Neural cell (in vitro differentiated cells): ENCODE measurements at regions not wholly inside any gene's neighbourhood (a gene's known extent, or its start where the extent isn't known, plus 50 kb on each side); places are given as distances from the start of the nearest gene placed in this dataset.

ENCODE experiments used
- H2AFZ ChIP-seq: fragments of 200-600, 300-800 bp; sonication (generic), shearing (Covaris generic); 2 replicates; pipeline ENCODE4 v1.6.0; 2014; ENCODE audit warnings: low read depth, mild to moderate bottlenecking, antibody characterized with exemption, low read length, moderate library complexity
- H3F3A ChIP-seq: fragments of 200-600 bp; shearing (Covaris generic); 2 replicates; pipeline ENCODE4 v1.6.1; 2016; ENCODE audit warnings: mild to moderate bottlenecking, moderate library complexity, mixed read lengths, antibody characterized with exemption, low read length; ENCODE audit not compliant: insufficient read depth, poor library complexity, severe bottlenecking
- H3K27ac ChIP-seq: fragments of 200-600, 300-800 bp; sonication (generic), shearing (Covaris generic); 2 replicates; pipeline ENCODE4 v1.5.1; 2014; ENCODE audit warnings: mild to moderate bottlenecking, low read length, moderate library complexity
- H3K27me3 ChIP-seq: fragments of 300-800, 200-600 bp; sonication (generic), shearing (Covaris generic); 2 replicates; pipeline ENCODE4 v1.6.0; 2014; ENCODE audit warnings: mild to moderate bottlenecking, low read depth, low read length, moderate library complexity; ENCODE audit not compliant: insufficient read depth
- H3K36me3 ChIP-seq: fragments of 300-800, 200-600 bp; sonication (generic), shearing (Covaris generic); 2 replicates; pipeline ENCODE4 v1.5.1; 2014; ENCODE audit warnings: mild to moderate bottlenecking, antibody characterized with exemption, low read length, moderate library complexity; ENCODE audit not compliant: insufficient read depth
- H3K4me2 ChIP-seq: fragments of 300-800, 200-600 bp; sonication (generic), shearing (Covaris generic); 2 replicates; pipeline ENCODE4 v1.6.0; 2014; ENCODE audit warnings: mild to moderate bottlenecking, low read length
- H3K4me3 ChIP-seq: fragments of 300-800, 200-600 bp; sonication (generic), shearing (Covaris generic); 2 replicates; pipeline ENCODE4 v1.5.1; 2014; ENCODE audit warnings: mild to moderate bottlenecking, low read length, moderate library complexity
- H3K79me2 ChIP-seq: fragments of 200-600 bp; shearing (Covaris generic); replicated peaks from 2 replicates; pipeline ENCODE4 v1.6.0; 2014; ENCODE audit warnings: mild to moderate bottlenecking, low read length, moderate library complexity; ENCODE audit not compliant: insufficient read depth
- H3K9ac ChIP-seq: fragments of 300-800, 200-600 bp; sonication (generic), shearing (Covaris generic); 2 replicates; pipeline ENCODE4 v1.6.1; 2016; ENCODE audit warnings: mild to moderate bottlenecking, low read length, mixed read lengths
- H3K9me2 ChIP-seq: fragments of 200-600 bp; shearing (Covaris generic); 2 replicates; pipeline ENCODE4 v1.6.1; 2016; ENCODE audit warnings: mild to moderate bottlenecking, low read length, mixed read lengths; ENCODE audit not compliant: insufficient read depth
- H3K9me3 ChIP-seq: fragments of 200-600, 300-800 bp; sonication (generic), shearing (Covaris generic); 2 replicates; pipeline ENCODE4 v1.6.1; 2016; ENCODE audit warnings: mild to moderate bottlenecking, mixed run types, low read length, moderate library complexity, mixed read lengths
- H4K20me1 ChIP-seq: fragments of 200-600 bp; shearing (Covaris generic); 2 replicates; pipeline ENCODE4 v1.6.1; 2016; ENCODE audit warnings: mild to moderate bottlenecking, mixed run types; ENCODE audit not compliant: insufficient read depth
- EP300 ChIP-seq: fragments of 450-650 bp; conservative IDR thresholded peaks from 2 replicates; pipeline ENCODE4 v1.6.1; 2014; ENCODE audit warnings: antibody characterized with exemption, mild to moderate bottlenecking, moderate library complexity; ENCODE audit not compliant: poor library complexity, severe bottlenecking
- EZH2 ChIP-seq: fragments of 200-600, 300-800 bp; shearing (Covaris generic), sonication (generic); IDR thresholded peaks from 2 replicates; pipeline ENCODE4 v1.6.1; 2014; ENCODE audit warnings: antibody characterized with exemption, low read length, borderline replicate concordance, mild to moderate bottlenecking; ENCODE audit not compliant: insufficient read depth, poor library complexity, severe bottlenecking
- MXI1 ChIP-seq: fragments of 450-650 bp; conservative IDR thresholded peaks from 2 replicates; pipeline ENCODE4 v1.6.1; 2014; ENCODE audit warnings: antibody characterized with exemption, mild to moderate bottlenecking; ENCODE audit not compliant: poor library complexity, severe bottlenecking
- POLR2AphosphoS5 ChIP-seq: IDR thresholded peaks from 2 replicates; pipeline ENCODE4 v1.6.1; 2012
- RAD21 ChIP-seq: fragments of 450-650 bp; conservative IDR thresholded peaks from 2 replicates; pipeline ENCODE4 v1.6.1; 2014; ENCODE audit warnings: antibody characterized with exemption, mild to moderate bottlenecking, moderate library complexity
- SMC3 ChIP-seq: fragments of 450-650 bp; conservative IDR thresholded peaks from 2 replicates; pipeline ENCODE4 v1.6.1; 2014; ENCODE audit warnings: antibody characterized with exemption, mild to moderate bottlenecking, moderate library complexity; ENCODE audit not compliant: poor library complexity
- TAF1 ChIP-seq: IDR thresholded peaks from 2 replicates; pipeline ENCODE4 v1.6.1; 2012; ENCODE audit warnings: low read depth
- TF ChIP-seq, protein P1 (sequence below): IDR thresholded peaks from 2 replicates; pipeline ENCODE4 v1.6.1; 2012; ENCODE audit warnings: borderline replicate concordance
- TF ChIP-seq, protein P2 (sequence below): fragments of 450-650 bp; IDR thresholded peaks from 2 replicates; pipeline ENCODE4 v1.5.1; 2014; ENCODE audit warnings: antibody characterized with exemption, mild to moderate bottlenecking, moderate library complexity; ENCODE audit not compliant: poor library complexity, severe bottlenecking

DNA sequence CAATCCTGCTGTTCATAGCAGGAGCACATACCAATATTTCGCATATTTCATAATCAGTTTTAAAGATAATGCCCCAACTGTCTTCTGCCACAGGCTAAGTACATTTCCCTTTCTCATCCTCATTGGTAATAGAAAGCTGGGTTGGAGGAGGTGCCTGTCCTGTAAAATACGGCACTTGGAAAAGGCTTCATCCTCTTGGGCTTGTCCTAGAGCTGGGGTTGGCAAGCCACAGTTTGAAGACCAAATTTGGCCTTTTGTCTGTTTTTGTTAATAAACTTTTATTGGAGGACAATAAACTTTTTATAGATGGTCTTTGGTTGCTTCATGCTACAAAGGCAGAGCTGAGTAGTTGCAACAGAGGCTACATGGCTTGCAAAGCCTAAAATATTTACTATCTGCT lies 997.8 kb upstream of the CDH18 start:
- Histone ChIP-seq H3F3A (no peaks in the 10 kb centered on the region), H2AFZ (no peak overlapping the region), H3K27ac (no peak overlapping the region), H3K4me2 (no peak overlapping the region), H3K36me3 (no peaks in the 10 kb centered on the region), H3K27me3 (no peaks in the 10 kb centered on the region), H3K9me2 (no peaks in the 10 kb centered on the region), H3K9me3 (peaks cover 3% of the 10 kb centered on the region), H3K79me2 (no peaks in the 10 kb centered on the region), H3K4me3 (no peak overlapping the region), H4K20me1 (no peaks in the 10 kb centered on the region), H3K9ac (no peak overlapping the region)
- no peak for TF ChIP-seq SMC3
- no peak for TF ChIP-seq MXI1
- no peak for TF ChIP-seq EP300
- no peak for TF ChIP-seq RAD21
- TF ChIP-seq TAF1: no peak
- TF ChIP-seq, protein P1, sequence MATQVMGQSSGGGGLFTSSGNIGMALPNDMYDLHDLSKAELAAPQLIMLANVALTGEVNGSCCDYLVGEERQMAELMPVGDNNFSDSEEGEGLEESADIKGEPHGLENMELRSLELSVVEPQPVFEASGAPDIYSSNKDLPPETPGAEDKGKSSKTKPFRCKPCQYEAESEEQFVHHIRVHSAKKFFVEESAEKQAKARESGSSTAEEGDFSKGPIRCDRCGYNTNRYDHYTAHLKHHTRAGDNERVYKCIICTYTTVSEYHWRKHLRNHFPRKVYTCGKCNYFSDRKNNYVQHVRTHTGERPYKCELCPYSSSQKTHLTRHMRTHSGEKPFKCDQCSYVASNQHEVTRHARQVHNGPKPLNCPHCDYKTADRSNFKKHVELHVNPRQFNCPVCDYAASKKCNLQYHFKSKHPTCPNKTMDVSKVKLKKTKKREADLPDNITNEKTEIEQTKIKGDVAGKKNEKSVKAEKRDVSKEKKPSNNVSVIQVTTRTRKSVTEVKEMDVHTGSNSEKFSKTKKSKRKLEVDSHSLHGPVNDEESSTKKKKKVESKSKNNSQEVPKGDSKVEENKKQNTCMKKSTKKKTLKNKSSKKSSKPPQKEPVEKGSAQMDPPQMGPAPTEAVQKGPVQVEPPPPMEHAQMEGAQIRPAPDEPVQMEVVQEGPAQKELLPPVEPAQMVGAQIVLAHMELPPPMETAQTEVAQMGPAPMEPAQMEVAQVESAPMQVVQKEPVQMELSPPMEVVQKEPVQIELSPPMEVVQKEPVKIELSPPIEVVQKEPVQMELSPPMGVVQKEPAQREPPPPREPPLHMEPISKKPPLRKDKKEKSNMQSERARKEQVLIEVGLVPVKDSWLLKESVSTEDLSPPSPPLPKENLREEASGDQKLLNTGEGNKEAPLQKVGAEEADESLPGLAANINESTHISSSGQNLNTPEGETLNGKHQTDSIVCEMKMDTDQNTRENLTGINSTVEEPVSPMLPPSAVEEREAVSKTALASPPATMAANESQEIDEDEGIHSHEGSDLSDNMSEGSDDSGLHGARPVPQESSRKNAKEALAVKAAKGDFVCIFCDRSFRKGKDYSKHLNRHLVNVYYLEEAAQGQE: no peak
- TF ChIP-seq, protein P2, sequence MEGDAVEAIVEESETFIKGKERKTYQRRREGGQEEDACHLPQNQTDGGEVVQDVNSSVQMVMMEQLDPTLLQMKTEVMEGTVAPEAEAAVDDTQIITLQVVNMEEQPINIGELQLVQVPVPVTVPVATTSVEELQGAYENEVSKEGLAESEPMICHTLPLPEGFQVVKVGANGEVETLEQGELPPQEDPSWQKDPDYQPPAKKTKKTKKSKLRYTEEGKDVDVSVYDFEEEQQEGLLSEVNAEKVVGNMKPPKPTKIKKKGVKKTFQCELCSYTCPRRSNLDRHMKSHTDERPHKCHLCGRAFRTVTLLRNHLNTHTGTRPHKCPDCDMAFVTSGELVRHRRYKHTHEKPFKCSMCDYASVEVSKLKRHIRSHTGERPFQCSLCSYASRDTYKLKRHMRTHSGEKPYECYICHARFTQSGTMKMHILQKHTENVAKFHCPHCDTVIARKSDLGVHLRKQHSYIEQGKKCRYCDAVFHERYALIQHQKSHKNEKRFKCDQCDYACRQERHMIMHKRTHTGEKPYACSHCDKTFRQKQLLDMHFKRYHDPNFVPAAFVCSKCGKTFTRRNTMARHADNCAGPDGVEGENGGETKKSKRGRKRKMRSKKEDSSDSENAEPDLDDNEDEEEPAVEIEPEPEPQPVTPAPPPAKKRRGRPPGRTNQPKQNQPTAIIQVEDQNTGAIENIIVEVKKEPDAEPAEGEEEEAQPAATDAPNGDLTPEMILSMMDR: no peak
- TF ChIP-seq POLR2AphosphoS5: no peak
- no peak for TF ChIP-seq EZH2

DNA sequence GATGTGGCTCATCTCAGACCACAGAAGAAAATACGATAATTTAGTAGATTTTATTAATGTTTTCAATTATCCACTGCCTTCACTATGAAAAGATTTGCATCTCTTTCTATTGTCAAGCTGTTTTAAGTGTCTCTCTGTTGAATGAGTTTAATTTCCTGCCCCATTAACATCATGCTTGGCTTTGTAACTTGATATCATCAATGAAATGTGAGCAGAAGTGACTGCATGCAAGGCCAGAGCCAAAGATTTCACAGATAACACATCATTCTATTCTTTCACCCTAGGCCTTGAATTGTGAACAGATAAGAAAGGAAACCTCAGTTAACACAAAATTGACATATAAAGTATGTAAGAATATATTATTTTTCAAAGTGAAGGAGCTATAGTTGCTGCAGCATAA lies 986.4 kb upstream of the CDH18 start:
- no peak overlapping the region for H3K4me2 ChIP-seq
- H3K79me2 ChIP-seq: no peaks in the 10 kb centered on the region
- H3K27ac ChIP-seq: no peak overlapping the region
- H4K20me1 ChIP-seq: no peaks in the 10 kb centered on the region
- no peaks in the 10 kb centered on the region for H3K27me3 ChIP-seq
- no peaks in the 10 kb centered on the region for H3F3A ChIP-seq
- H3K9me2 ChIP-seq: no peaks in the 10 kb centered on the region
- no peak overlapping the region for H3K9ac ChIP-seq
- no peak overlapping the region for H2AFZ ChIP-seq
- TF ChIP-seq, protein P2: no peak
- TF ChIP-seq POLR2AphosphoS5 (no peak), SMC3 (no peak), TAF1 (no peak), MXI1 (no peak), RAD21 (no peak), EP300 (no peak), EZH2 (no peak)
- TF ChIP-seq, protein P1: no peak
- no peak overlapping the region for H3K4me3 ChIP-seq
- H3K9me3 ChIP-seq: no peaks in the 10 kb centered on the region
- H3K36me3 ChIP-seq: no peaks in the 10 kb centered on the region
